ENCODE measurements at regions not wholly inside any gene's neighbourhood (a gene's known extent, or its start where the extent isn't known, plus 50 kb on each side); places are given as distances from the start of the nearest gene placed in this dataset.

DNA sequence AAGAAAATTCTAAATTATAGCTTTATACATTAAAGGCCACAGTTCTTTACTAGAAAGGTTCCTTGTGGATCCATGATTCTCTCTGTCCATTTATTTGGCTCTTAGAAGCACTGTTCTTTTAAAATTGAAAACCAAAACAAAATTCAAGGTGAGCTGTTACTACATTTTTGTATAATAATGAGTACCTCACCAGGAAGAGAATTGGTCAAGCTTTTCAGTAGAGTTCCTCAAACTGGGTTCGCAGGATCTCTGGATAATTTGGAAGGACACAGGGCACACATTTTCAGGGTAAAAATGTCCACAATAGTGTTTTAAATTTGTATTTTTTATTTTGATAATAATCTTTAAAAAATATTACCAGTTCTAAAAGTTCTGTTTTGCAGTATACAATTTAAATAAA is 93.0 kb downstream of the PPP1R3A start:
- no peaks in the 10 kb centered on the region for H3K4me1 Mint-ChIP-seq
- no peak overlapping the region for H3K27ac Mint-ChIP-seq
- no peaks in the 10 kb centered on the region for H3K9me3 Mint-ChIP-seq
- ATAC-seq, result no peak
- no peak for DNase-seq (ENCODE audit: low spot score in 2 of 2)
- no peaks in the 10 kb centered on the region for H3K36me3 Mint-ChIP-seq
- no peak overlapping the region for H3K4me3 Mint-ChIP-seq

DNA sequence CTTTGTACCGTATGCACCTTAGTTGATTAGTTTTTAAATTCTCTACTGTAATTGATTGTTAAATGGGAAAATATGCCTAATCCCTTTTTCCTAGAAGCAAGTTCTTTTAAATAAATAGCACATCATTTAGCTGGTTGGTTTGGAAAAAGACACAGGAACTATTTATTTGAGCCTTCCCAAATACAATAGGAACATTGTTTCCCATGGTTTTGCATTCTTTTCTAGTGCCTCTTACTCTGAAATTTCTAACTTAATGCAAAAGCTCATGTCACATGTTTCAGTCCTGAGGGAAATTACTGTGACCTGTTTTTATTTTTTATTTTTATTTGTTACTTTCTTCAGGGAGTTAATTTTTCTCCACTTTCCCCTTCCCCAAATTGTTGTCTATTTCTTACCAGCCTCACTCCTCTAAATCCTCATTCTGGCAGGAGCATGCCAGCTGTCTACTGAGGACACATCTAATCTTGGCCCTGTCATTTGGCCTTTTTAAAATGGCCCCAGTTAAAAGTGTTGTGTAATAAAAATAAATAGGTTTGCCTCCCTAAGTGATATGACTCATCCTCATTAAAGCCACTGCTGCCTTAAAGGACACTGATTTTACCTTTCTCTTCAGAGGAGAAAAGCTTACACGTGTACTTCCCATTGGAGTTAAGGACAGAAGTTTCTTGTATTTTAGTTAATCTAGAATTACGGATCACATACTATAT is 94.5 kb downstream of the PPP1R3A start:
- ATAC-seq (no peak), DNase-seq (ENCODE audit: low spot score in 2 of 2) (no peak)
- Mint-ChIP-seq H3K36me3 (no peaks in the 10 kb centered on the region), H3K4me1 (no peaks in the 10 kb centered on the region), H3K27ac (no peak overlapping the region), H3K9me3 (no peaks in the 10 kb centered on the region), H3K4me3 (no peak overlapping the region)

DNA sequence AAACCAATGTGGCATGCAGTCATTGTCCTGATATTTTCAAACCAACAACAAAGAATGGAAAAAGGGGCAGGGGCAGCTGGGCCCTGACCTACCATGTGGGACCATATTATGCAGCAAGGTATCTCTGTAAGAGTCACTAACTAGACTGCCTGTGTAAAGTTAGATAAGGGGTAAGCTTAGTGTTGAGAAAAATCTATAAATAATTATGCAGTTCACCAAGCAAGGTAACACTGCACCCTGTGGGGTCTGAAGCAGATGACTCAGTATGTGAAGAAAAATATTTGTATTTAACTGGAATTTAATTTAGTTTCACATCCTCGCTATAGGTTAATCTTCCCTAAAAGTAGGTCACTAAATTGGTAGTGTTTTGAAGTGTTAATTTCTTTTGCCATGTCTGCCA is 99.3 kb downstream of the PPP1R3A start:
- no peaks in the 10 kb centered on the region for H3K4me1 Mint-ChIP-seq
- no peaks in the 10 kb centered on the region for H3K9me3 Mint-ChIP-seq
- no peak overlapping the region for H3K27ac Mint-ChIP-seq
- no peaks in the 10 kb centered on the region for H3K36me3 Mint-ChIP-seq
- DNase-seq (ENCODE audit: low spot score in 2 of 2) (no peak), ATAC-seq (no peak)
- H3K4me3 Mint-ChIP-seq, result no peak overlapping the region

DNA sequence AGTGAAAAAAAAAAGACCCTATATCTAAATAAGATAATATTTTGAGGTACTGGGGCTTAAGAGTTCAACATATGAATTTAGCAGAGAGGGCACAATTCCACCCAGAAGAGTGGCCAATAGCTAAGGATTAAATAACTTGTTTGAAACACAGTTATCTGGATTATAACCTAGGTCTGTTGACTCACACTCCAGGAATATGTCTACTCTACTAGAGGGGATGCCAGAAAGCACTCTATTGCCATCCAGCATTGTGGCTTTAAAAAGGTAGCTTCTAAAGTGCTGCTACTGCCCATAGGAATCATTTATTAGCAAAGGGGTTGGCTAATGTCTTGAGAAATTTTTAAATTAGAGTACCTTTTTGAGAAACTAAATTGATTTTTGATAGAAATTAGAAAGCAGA is 102.2 kb downstream of the PPP1R3A start:
- Mint-ChIP-seq H3K27ac (no peak overlapping the region), H3K4me1 (no peaks in the 10 kb centered on the region)

DNA sequence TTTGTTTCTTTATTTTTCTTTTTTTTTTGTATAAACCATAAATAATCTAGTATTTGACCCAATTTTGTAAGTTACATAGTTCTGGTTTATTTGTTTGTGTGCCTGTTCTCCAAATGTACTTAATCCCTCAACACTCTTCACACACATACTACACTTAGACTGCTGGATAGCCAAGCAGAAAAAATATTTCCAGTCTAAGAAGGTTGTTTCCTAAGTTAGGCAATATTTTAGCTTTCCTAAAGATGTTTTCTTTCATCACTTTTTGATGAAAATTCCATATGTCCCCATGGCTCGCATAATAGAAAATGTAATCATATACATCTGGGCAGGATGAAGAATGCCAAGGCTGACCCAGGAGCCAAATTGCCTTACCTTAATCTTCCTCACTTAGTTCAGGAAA is 105.3 kb downstream of the PPP1R3A start:
- Mint-ChIP-seq H3K27ac (no peak overlapping the region), H3K4me1 (no peaks in the 10 kb centered on the region), H3K9me3 (peaks cover 4% of the 10 kb centered on the region), H3K4me3 (no peak overlapping the region), H3K36me3 (no peaks in the 10 kb centered on the region)
- ATAC-seq (no peak), DNase-seq (ENCODE audit: low spot score in 2 of 2) (no peak)

More for the DNA sequence above, 102.2 kb downstream of the PPP1R3A start:
- H3K9me3 Mint-ChIP-seq, result no peaks in the 10 kb centered on the region
- ATAC-seq (no peak), DNase-seq (ENCODE audit: low spot score in 2 of 2) (no peak)
- H3K4me3 Mint-ChIP-seq, result no peak overlapping the region
- H3K36me3 Mint-ChIP-seq, result no peaks in the 10 kb centered on the region

DNA sequence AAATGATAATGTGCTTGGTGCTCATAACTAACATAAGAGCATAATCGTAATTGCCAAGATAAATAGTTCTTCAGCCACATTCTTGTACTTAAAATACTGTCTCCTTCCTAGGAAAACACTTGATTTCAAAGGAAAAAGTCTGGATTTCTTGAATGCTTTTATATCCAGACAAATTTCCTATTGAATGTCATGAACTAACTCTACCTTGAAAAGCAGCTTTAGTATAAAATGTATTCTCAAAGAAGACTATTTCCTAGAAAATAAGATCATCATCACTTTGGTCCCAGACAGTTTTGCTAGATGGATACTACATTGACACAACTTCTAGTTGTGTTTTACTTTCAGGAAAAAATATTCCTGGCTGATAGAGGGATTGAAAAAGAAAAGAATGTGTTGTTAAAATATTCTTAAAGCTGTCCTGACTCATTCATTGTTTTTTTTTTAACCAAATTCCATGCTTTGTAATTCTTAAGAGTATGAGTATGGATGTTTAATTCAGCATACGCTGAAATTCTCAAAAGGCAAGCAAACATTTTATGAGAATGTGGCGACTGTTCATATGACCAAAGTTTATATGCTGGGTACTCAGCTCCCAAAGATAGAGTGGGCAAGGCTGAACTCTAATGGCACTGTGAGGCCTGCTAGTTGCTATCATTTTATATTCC is 106.1 kb downstream of the PPP1R3A start:
- Mint-ChIP-seq H3K36me3 (no peaks in the 10 kb centered on the region), H3K27ac (no peak overlapping the region), H3K4me1 (no peaks in the 10 kb centered on the region), H3K9me3 (peaks cover 4% of the 10 kb centered on the region), H3K4me3 (no peak overlapping the region)
- no peak for ATAC-seq
- no peak for DNase-seq (ENCODE audit: low spot score in 2 of 2)

DNA sequence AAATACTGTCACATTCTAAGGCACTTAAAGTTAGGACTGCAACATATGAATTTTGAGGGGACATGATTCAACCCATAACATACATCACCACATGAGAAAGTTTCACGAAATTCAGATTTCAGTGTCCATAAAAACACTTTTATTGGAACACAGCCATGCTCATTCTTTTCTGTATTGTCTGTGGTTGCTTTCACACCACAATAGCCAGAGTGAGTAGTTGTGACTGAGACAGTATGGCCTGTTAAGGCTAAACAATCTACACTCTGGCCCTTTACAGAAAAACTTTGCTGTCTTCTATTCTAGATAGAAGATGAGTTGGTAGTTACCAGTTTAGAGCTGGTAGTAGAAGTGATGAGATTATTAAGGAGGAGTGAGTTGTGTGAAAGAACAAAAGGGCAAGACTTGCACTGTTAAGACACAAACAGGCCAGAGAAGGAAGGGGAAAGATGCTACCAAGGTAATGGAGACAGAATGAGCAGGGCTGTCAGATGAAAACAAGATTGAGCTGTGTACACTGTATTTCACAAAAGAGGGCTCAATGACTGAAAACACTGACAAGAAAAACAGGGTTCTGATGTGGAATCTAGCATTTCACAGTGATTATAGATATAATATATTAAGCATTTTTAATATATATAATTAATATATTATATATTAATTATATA is 108.6 kb downstream of the PPP1R3A start:
- H3K27ac Mint-ChIP-seq, result no peak overlapping the region
- DNase-seq (ENCODE audit: low spot score in 2 of 2) (no peak), ATAC-seq (peak; percentile 48)
- H3K4me1 Mint-ChIP-seq, result no peaks in the 10 kb centered on the region
- H3K9me3 Mint-ChIP-seq, result peaks cover 4% of the 10 kb centered on the region
- H3K36me3 Mint-ChIP-seq, result no peaks in the 10 kb centered on the region
- H3K4me3 Mint-ChIP-seq, result no peak overlapping the region

DNA sequence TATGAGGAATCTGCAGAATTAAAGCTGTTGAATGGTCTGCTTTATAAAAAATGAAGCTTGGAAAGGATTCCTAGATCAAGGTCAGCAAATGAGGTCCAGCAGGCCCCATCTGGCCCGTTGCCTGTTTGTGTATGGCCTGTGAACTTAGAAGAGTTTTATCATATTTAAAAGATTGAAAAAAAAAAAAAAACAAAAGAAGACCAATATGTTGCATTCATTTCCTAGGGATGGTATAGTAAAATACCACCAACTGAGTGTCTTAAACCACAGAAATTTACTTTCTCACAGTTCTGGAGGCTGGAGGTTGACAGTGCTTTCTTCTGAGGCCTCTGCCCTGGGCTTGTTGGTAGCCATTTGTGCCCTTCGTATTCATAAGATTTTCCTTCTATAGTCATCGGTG is 109.2 kb downstream of the PPP1R3A start:
- Mint-ChIP-seq H3K4me3 (no peak overlapping the region), H3K4me1 (no peaks in the 10 kb centered on the region), H3K27ac (no peak overlapping the region), H3K36me3 (no peaks in the 10 kb centered on the region), H3K9me3 (peaks cover 4% of the 10 kb centered on the region)
- no peak for DNase-seq (ENCODE audit: low spot score in 2 of 2)
- ATAC-seq, result no peak

DNA sequence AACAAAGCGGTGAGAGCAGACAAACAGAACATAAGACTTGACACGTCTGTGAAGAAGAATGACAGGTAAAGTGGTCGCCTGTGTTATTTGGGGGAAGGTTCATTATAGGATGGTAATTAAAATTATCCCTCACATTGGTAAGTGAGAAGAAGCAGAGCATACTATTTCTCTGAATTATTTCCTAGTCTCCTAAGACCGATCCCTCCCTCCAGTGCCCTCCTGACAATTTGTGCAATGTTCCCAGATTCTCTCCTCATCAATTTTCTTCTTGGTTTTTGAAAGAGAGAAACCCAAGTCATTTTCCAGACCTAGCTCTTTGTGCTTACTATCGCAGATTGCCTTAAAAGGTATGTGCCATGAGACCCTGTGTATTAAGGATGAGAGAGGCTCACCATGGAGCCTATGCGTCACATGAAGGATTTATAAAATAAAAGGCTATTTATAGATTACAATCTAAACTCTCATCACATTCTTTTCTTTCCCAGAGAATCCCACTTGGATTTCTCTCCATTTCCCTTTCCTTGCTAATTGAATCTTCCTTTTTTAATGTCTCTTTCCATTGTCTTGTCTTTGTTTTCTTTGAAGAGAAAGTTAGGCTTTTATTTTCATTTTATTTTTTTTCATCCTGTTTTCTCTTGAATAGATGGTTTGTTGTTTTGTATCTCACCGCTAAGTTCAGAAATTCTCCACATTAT is 112.0 kb downstream of the PPP1R3A start:
- DNase-seq (ENCODE audit: low spot score in 2 of 2) (no peak), ATAC-seq (no peak)
- Mint-ChIP-seq H3K9me3 (peaks cover 6% of the 10 kb centered on the region), H3K36me3 (no peaks in the 10 kb centered on the region), H3K4me3 (no peak overlapping the region), H3K4me1 (no peaks in the 10 kb centered on the region), H3K27ac (no peak overlapping the region)

DNA sequence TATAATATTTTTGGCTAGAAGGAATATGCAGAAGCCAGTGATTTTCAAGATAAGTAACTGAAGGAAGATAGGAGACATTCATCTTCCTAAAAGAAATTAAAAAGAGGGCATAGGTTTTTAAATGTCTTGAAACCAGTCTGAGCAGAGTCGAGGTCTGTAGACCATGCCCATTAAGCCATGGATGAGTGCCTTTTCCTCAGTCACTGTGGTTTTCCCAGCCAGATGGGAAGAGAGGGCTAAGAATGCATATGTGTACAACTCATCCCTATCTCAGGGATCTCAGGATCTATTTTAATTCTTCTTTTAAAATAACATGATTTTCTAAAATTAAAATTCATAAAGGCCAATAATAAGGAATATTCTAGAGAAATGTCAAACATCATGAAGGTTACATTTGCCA is 112.8 kb downstream of the PPP1R3A start:
- DNase-seq (ENCODE audit: low spot score in 2 of 2), result no peak
- no peak for ATAC-seq
- Mint-ChIP-seq H3K36me3 (no peaks in the 10 kb centered on the region), H3K9me3 (peaks cover 6% of the 10 kb centered on the region), H3K4me1 (no peaks in the 10 kb centered on the region), H3K27ac (no peak overlapping the region), H3K4me3 (no peak overlapping the region)

DNA sequence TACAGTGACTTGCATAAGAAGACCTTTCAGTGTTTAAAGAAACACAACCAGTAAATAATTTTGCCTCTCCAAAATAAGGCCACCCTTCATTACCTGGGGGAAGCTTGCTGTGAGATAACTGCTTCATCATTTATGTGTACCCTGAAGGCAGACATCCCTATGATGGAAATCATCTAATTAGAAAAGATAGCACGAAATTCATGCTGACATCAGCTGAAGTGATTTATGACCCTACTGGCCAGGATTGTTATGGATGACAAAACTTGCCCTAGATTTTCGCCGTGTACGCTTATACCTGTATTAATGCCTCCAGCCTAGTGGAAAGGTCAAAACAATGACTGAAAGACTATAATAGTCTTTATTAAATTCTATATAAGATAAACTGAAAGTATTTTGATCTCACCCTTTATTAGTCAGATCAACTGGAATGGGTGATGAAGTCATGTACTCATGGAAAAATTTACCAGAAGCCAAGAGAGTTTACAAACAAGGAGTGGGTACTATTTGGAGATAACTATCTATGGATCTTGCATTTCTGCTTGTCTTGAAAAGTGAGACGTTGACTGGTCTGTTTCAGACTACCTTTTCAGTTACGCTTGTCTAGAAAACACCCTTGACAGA is 114.2 kb downstream of the PPP1R3A start:
- peaks cover 2% of the 10 kb centered on the region for H3K9me3 Mint-ChIP-seq
- H3K27ac Mint-ChIP-seq, result no peak overlapping the region
- DNase-seq (ENCODE audit: low spot score in 2 of 2), result no peak
- no peaks in the 10 kb centered on the region for H3K36me3 Mint-ChIP-seq
- no peaks in the 10 kb centered on the region for H3K4me1 Mint-ChIP-seq
- no peak for ATAC-seq
- H3K4me3 Mint-ChIP-seq, result no peak overlapping the region

DNA sequence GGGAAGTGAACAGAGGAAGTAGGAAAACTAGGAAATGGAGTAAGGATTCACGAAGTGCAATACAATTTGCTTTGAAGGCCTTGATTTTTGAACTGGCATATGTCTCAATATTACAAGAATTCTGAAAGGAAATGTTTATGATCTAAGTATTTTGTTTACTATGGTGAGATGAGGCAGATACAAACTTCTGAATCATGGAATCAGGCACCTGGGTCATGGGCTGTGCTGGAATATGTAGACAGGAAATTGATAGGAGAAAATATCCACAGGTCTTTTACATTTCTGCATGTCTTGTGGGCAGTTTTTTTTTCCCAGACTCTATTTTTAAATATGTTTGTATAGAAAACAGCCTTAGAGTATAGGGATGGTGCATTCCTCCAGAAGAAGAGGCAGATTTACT is 117.1 kb downstream of the PPP1R3A start:
- ATAC-seq, result no peak
- no peak overlapping the region for H3K27ac Mint-ChIP-seq
- H3K4me1 Mint-ChIP-seq, result no peaks in the 10 kb centered on the region

DNA sequence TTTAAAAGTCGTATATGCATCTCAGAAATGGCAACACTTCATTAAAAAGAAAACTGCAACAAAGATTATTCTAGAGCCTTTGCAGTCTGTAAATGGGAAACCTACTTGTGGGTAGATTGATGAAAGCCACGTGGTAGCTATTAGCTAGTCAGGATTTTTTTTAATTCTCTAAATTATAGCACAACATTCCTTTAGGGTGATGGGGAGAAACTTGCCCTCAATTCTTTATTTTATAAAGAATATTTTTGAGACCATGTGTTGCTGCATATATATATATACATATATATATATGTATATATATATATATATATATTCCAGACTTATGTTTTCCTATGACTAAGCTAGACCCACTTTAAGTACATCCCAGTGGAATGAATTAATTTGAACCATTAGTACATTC is 118.0 kb downstream of the PPP1R3A start:
- no peaks in the 10 kb centered on the region for H3K4me1 Mint-ChIP-seq

More for the DNA sequence above, 117.1 kb downstream of the PPP1R3A start:
- Mint-ChIP-seq H3K9me3 (peaks cover 2% of the 10 kb centered on the region), H3K4me3 (no peak overlapping the region), H3K36me3 (no peaks in the 10 kb centered on the region)
- DNase-seq (ENCODE audit: low spot score in 2 of 2), result no peak

DNA sequence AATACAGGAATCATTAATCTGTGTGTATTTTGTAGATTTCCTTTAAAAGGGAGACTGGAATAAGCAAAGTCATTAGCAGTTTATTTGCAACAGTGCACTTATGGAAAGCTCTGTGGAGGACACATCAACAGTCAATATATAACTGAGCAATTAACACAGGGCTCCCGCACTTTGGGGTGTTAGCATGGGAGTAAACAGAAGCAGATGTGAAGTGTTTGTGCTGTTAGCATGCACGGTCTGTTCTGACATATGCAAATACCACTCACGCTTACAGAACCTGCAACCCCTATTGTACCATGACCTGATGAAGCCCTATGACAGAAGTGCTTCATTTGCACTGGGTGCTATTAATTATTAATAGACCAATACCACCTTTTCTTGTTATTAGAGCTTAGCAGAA is 118.9 kb downstream of the PPP1R3A start:
- Mint-ChIP-seq H3K27ac (no peak overlapping the region), H3K36me3 (no peaks in the 10 kb centered on the region), H3K9me3 (peaks cover 2% of the 10 kb centered on the region), H3K4me3 (no peak overlapping the region), H3K4me1 (no peaks in the 10 kb centered on the region)
- DNase-seq (ENCODE audit: low spot score in 2 of 2) (no peak), ATAC-seq (no peak)

More for the DNA sequence above, 118.0 kb downstream of the PPP1R3A start:
- no peak overlapping the region for H3K27ac Mint-ChIP-seq
- H3K9me3 Mint-ChIP-seq, result peaks cover 2% of the 10 kb centered on the region
- ATAC-seq, result no peak
- DNase-seq (ENCODE audit: low spot score in 2 of 2), result no peak
- H3K36me3 Mint-ChIP-seq, result no peaks in the 10 kb centered on the region
- H3K4me3 Mint-ChIP-seq, result no peak overlapping the region

DNA sequence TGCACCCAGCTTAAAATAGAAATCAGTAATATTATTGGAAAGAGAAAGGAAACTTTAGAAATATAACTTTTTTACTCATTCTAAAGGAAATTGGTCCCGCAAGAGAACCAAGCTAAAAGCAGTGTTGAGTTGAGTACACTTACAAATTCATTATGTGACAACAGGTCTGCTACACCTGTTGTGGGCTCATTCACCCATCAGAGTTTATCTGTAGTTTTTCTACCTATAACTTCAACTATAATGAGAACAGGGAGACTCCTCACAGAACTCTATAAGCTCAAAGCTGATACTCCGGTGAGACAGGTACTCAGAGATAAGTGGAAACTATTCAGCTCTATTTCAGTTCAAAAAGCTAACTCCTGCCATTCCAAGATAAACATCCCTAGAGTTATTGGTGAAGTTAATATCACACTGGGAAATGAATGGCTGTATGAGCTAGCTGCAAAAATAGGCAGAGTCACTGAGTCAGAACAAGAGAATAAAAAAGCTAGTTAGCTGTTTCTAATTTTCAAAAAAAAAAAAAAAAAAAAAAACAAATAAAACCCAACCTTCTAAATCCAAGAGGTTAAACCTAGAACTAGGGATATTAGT is 121.3 kb downstream of the PPP1R3A start:
- Mint-ChIP-seq H3K27ac (no peak overlapping the region), H3K9me3 (peaks cover 13% of the 10 kb centered on the region), H3K36me3 (no peaks in the 10 kb centered on the region), H3K4me1 (no peaks in the 10 kb centered on the region), H3K4me3 (no peak overlapping the region)
- no peak for ATAC-seq
- DNase-seq (ENCODE audit: low spot score in 2 of 2), result no peak
